Fibroblast of the aortic adventitia (primary cell): ENCODE measurements at regions not wholly inside any gene's neighbourhood (a gene's known extent, or its start where the extent isn't known, plus 50 kb on each side); places are given as distances from the start of the nearest gene placed in this dataset.

Experiments used
- DNase-seq: peaks from one replicate; pipeline ENCODE4 v3.0.0-alpha.2; 2010; ENCODE audit warnings: low read depth
- H3K4me3 ChIP-seq: 2 replicates; pipeline ENCODE4 v1.5.1; 2011; ENCODE audit warnings: low read depth, mild to moderate bottlenecking, control low read depth, low read length, moderate library complexity
- CTCF ChIP-seq: IDR thresholded peaks from 2 replicates; pipeline ENCODE4 v1.5.1; 2011; ENCODE audit warnings: mild to moderate bottlenecking, low read length, control low read depth, inconsistent platforms; ENCODE audit not compliant: insufficient read depth

GRCh38 chr18:22006458-22006857 is 162.9 kb upstream of the GATA6 start:
- H3K4me3 ChIP-seq, result no peak overlapping the region
- DNase-seq, result no peak
- no peak for TF ChIP-seq CTCF

- DNase-seq, result no peak
- no peak overlapping the region for H3K4me3 ChIP-seq
- no peak for TF ChIP-seq CTCF
Observed at GRCh38 chr18:22009242-22009641, 160.1 kb upstream of the GATA6 start.

GRCh38 chr18:22013993-22014392 is 155.4 kb upstream of the GATA6 start:
- no peak for TF ChIP-seq CTCF
- H3K4me3 ChIP-seq, result no peak overlapping the region
- DNase-seq, result no peak

- TF ChIP-seq CTCF, result no peak
- H3K4me3 ChIP-seq, result no peak overlapping the region
- no peak for DNase-seq
Observed at GRCh38 chr18:22015156-22015555, 154.2 kb upstream of the GATA6 start.

GRCh38 chr18:22018366-22018765 is 151.0 kb upstream of the GATA6 start:
- no peak for DNase-seq
- TF ChIP-seq CTCF, result no peak
- no peak overlapping the region for H3K4me3 ChIP-seq

GRCh38 chr18:22019193-22019592 is 150.2 kb upstream of the GATA6 start:
- no peak for TF ChIP-seq CTCF
- no peak overlapping the region for H3K4me3 ChIP-seq
- DNase-seq, result no peak

GRCh38 chr18:22020127-22020866 is 149.1 kb upstream of the GATA6 start:
- no peak for TF ChIP-seq CTCF
- no peak for DNase-seq
- no peak overlapping the region for H3K4me3 ChIP-seq
